ENCODE measurements at regions not wholly inside any gene's neighbourhood (a gene's known extent, or its start where the extent isn't known, plus 50 kb on each side); places are given as distances from the start of the nearest gene placed in this dataset.
"Not testable (repeated sequence)": the region's sequence is repeated elsewhere in the genome, so short reads cannot be mapped to it uniquely, and the experiment has no call there.

DNA sequence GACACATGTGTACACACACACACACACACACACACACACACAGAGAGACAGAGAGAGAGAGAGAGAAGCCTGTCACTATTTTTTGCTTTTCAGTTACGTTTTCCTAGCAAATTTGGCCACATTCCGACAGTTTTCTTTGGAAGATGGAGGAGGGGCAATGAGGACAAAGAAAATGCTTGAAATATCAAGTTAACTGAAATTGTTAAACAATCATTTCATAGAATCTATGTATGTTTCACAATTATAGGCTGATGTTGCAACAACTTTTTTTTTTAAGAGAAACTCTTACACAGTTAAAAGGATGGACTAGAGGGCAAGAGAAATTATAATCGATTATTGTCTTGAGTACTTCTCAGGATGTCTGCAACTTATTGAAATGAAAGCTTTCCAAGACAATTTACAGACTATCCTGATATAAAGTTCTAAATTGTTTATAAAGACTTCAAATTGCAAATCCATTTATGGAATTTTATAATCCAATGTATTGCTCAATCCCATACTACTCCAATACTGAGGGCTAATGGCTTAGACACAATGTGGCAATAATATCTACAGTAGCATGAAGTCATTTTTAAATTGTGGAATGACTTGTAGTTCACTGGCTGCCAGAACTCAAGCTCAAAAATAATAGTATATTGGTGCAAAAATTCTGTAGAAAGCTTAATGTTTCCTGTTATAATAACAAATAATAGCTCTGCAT lies 647.0 kb upstream of the PCDH7 start:
- Mint-ChIP-seq H3K27me3 (no peaks in the 10 kb centered on the region), H3K36me3 (no peaks in the 10 kb centered on the region), H3K4me1 (no peaks in the 10 kb centered on the region), H3K4me3 (no peak overlapping the region), H3K9me3 (peaks cover 11 to 14% of the 10 kb centered on the region in 2 donors), H3K27ac (no peak overlapping the region)
- DNase-seq: no peak
- no peak for ATAC-seq (replicated peaks)

DNA sequence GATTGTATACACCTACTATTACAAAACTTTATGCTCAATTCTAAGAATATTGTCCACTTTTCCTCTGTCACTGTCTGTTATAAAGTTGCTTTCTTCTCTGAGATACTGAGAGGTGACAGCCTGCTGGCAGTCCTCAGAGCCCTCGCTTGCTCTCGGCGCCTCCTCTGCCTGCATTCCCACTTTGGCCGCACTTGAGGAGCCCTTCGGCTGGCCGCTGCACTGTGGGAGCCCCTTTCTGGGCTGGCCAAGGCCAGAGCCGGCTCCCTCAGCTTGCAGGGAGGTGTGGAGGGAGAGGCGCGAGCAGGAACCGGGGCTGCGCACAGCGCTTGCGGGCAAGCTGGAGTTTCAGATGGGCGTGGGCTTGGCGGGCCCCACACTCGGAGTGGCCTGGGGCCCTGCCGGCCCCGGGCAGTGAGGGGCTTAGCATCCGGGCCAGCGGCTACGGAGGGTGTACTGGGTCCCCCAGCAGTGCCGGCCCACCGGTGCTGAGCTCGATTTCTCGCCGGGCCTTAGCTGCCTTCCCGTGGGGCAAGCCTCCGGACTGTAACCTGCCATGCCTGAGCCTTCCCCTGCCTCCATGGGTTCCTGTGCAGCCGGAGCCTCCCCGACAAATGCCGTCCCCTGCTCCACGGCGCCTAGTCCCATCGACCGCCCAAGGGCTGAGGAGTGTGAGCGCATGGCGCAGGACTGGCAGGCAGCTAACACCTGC lies 627.6 kb upstream of the PCDH7 start:
- H3K9me3 Mint-ChIP-seq: peaks cover 3 to 12% of the 10 kb centered on the region in 2 donors
- not testable (repeated sequence) for H3K4me1 Mint-ChIP-seq; H3K27ac Mint-ChIP-seq; ATAC-seq (replicated peaks); H3K36me3 Mint-ChIP-seq; DNase-seq; H3K4me3 Mint-ChIP-seq; H3K27me3 Mint-ChIP-seq

DNA sequence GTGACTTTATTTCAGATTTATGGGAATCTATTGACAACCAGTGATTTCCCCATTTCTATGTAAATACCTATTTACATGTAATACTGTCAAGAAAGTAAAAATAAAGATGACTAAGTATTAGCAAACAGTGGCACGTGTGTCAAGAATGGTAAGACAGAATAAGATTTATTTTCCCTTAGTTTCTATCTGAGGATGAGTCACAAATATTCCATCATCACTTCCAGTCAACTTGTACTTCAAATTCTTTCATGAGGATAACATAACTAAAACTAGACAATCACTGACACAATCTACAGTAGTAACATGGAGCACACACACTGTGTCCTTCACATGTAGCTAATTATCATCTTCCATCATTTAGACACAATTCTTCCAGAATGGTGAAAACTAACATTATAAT lies 625.3 kb upstream of the PCDH7 start:
- no peak overlapping the region for H3K4me3 Mint-ChIP-seq
- peaks cover 6 to 13% of the 10 kb centered on the region in 2 donors for H3K9me3 Mint-ChIP-seq
- no peaks in the 10 kb centered on the region for H3K27me3 Mint-ChIP-seq
- no peaks in the 10 kb centered on the region for H3K4me1 Mint-ChIP-seq
- no peak for DNase-seq
- no peak for ATAC-seq (replicated peaks)
- no peaks in the 10 kb centered on the region for H3K36me3 Mint-ChIP-seq
- H3K27ac Mint-ChIP-seq: no peak overlapping the region

DNA sequence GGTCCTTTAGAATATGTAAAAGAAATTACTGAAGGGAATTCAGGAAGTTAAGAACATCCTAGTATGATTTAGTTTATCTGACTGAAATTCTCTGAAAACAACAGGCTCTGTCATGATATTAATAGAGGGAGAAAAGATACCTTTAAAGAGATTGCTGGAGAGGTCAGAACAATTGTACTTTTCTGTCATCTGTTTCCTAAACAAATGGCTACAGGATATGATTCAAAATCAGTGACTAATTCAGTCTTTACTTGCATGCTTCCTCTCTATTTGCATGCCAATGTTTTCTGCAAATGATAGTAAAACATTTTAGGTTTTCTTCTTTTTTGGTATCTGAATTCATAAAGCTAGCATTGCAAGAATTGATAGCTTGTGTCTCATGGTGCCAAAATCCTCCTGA lies 616.7 kb upstream of the PCDH7 start:
- no peak for DNase-seq
- Mint-ChIP-seq H3K27ac (no peak overlapping the region), H3K36me3 (no peaks in the 10 kb centered on the region), H3K27me3 (no peaks in the 10 kb centered on the region), H3K4me1 (no peaks in the 10 kb centered on the region), H3K9me3 (peaks cover 4% of the 10 kb centered on the region in 2 donors), H3K4me3 (no peak overlapping the region)
- no peak for ATAC-seq (replicated peaks)

DNA sequence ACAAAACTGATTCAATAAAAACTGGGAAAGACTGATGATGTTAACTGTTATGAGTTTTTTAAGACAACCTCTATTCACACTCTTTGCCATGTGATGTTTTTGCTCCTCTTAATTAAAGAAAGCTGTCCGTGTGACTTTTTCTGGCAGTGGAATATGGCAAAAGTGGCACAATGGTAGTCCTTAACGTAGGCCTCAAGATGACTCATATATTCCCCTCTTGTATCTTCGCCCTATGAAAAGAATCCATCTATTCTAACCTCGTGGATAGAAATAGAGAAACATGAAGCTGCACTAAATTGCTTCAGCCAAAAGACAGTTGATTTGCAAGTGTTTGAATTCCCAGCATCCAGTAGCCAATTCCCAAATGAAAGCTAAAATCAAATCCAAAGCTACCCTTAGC lies 603.8 kb upstream of the PCDH7 start:
- no peaks in the 10 kb centered on the region for H3K4me1 Mint-ChIP-seq
- DNase-seq: no peak
- no peak for ATAC-seq (replicated peaks)
- no peaks in the 10 kb centered on the region for H3K27me3 Mint-ChIP-seq
- H3K4me3 Mint-ChIP-seq: no peak overlapping the region
- H3K27ac Mint-ChIP-seq: no peak overlapping the region
- peaks cover 4 to 7% of the 10 kb centered on the region in 2 donors for H3K9me3 Mint-ChIP-seq
- no peaks in the 10 kb centered on the region for H3K36me3 Mint-ChIP-seq

DNA sequence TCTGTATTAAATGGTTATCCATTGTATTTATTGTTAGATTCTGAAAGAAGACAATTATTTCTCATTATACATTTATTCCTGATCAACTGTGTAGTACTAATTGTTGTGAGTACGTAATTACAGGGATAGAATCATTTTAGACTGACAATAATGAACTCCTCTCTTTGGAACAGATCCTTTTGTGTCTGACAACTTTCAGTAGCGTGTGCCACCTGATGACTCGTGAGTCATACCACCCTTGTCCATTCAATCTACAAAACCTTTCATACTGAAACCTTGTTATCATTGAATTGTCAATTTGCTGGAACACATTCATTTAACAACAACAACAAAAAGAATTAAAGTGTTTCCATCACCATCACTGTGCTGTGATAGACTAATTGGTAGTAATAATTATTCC lies 602.7 kb upstream of the PCDH7 start:
- no peaks in the 10 kb centered on the region for H3K36me3 Mint-ChIP-seq
- DNase-seq (no peak), ATAC-seq (replicated peaks) (no peak)
- no peaks in the 10 kb centered on the region for H3K4me1 Mint-ChIP-seq
- H3K9me3 Mint-ChIP-seq: peaks cover 3 to 4% of the 10 kb centered on the region in 2 donors
- H3K27me3 Mint-ChIP-seq: no peaks in the 10 kb centered on the region
- no peak overlapping the region for H3K27ac Mint-ChIP-seq
- H3K4me3 Mint-ChIP-seq: no peak overlapping the region

DNA sequence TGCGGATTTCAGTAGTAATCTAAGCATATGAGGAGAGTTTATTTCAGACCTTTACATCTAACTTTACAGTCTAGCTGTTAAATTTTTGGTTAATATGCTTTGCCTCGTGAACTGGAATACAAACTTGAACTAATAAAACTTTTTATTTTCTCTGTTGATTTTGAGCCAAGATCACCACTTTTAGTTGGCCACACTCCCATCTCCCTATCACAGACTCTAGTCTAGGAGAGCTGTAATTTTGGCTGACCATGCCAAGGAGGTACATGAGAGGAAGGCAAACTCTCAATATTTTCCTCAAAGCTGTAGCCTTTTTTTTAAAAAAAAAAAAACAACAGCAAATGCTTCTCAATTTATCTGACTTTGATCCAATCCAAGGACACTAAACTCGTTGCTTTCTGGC lies 597.5 kb upstream of the PCDH7 start:
- Mint-ChIP-seq H3K36me3 (no peaks in the 10 kb centered on the region), H3K9me3 (peaks cover 0 to 2% of the 10 kb centered on the region in 2 donors), H3K4me3 (no peak overlapping the region), H3K4me1 (no peaks in the 10 kb centered on the region), H3K27ac (no peak overlapping the region), H3K27me3 (no peaks in the 10 kb centered on the region)
- no peak for DNase-seq
- ATAC-seq (replicated peaks): no peak

DNA sequence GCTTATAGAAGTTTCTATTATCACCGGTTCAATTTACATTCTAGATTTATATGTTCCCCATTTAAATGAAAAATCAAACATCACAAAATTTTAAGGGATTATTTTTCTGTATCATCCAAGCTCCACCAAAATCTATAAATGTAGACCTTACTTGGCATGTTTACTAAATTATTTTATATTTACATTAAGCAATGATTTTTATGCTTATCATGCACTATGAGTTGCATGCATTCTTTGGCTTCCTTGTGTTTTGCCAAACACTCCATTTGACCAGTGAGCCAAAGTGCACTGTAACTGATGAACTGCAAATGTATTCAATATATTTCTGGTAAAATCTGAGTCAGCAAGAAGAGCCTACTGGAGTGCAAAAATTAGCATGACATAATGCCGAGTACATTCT lies 595.5 kb upstream of the PCDH7 start:
- ATAC-seq (replicated peaks); H3K27ac Mint-ChIP-seq; DNase-seq; H3K4me1 Mint-ChIP-seq; H3K4me3 Mint-ChIP-seq; H3K9me3 Mint-ChIP-seq; H3K27me3 Mint-ChIP-seq; H3K36me3 Mint-ChIP-seq: not testable (repeated sequence)

DNA sequence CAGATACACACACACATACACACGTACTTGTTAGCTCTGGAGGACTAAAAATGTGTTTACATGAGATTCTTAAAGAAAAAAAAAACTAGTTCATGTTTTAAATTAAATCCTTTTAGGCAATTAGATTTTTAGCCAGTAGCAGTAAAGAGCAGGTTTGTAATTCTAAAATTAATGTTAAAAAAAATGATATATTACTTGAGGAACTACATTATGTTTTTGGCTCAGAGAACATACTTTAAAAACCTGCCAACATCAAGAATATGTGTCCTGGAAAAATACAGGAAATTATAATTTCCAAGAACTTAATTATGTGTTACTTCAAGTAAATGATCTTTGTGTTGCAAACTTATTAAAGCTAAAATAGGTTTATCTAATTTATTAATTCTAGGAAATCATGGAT lies 594.3 kb upstream of the PCDH7 start:
- Mint-ChIP-seq H3K27ac (no peak overlapping the region), H3K9me3 (no peaks in the 10 kb centered on the region), H3K27me3 (no peaks in the 10 kb centered on the region), H3K4me3 (no peak overlapping the region), H3K4me1 (no peaks in the 10 kb centered on the region), H3K36me3 (no peaks in the 10 kb centered on the region)
- no peak for ATAC-seq (replicated peaks)
- no peak for DNase-seq

DNA sequence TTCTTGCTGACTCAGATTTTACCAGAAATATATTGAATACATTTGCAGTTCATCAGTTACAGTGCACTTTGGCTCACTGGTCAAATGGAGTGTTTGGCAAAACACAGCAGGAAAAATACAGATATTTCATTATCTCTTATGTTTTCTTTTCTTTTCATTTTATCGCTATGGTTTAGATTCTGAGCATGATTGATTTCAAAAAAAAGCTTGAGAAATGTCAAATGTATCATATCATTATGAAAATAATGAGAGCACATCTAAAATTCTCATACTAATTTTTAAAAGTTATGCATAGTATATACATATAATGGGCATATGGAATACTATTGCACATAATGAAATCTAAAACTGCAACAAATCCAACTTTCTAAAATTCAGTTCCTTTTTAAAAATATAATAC lies 593.8 kb upstream of the PCDH7 start:
- Mint-ChIP-seq H3K27me3 (no peaks in the 10 kb centered on the region), H3K4me3 (no peak overlapping the region), H3K4me1 (no peaks in the 10 kb centered on the region), H3K9me3 (no peaks in the 10 kb centered on the region), H3K36me3 (no peaks in the 10 kb centered on the region), H3K27ac (no peak overlapping the region)
- DNase-seq (no peak), ATAC-seq (replicated peaks) (no peak)

DNA sequence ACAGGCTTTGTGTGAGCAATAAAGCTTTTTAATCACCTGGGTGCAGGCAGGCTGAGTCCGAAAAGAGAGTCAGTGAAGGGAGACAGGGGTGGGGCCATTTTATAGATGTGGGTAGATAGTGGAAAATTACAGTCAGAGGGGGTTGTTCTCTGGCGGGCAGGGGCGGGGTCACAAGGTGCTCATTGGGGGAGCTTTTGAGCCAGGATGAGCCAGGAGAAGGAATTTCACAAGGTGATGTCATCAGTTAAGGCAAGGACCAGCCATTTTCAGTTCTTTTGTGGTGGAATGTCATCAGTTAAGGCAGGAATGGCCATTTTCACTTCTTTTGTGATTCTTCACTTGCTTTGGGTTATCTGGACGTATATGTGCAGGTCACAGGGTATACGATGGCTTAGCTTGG lies 571.3 kb upstream of the PCDH7 start:
- not testable (repeated sequence) for ATAC-seq (replicated peaks); DNase-seq; H3K27ac Mint-ChIP-seq; H3K4me3 Mint-ChIP-seq; H3K27me3 Mint-ChIP-seq; H3K4me1 Mint-ChIP-seq; H3K36me3 Mint-ChIP-seq
- peaks cover 10 to 19% of the 10 kb centered on the region in 2 donors for H3K9me3 Mint-ChIP-seq

DNA sequence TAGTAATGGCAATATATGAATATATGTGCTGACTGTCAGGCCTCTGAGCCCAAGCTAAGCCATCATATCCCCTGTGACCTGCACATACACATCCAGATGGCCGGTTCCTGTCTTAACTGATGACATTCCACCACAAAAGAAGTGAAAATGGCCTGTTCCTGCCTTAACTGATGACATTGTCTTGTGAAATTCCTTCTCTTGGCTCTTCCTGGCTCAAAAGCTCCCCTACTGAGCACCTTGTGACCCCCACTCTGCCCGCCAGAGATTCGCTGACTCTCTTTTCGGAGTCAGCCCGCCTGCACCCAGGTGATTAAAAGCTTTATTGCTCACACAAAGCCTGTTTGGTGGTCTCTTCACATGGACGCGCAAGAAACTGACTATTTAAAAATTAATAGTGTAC lies 570.6 kb upstream of the PCDH7 start:
- not testable (repeated sequence) for H3K4me3 Mint-ChIP-seq; H3K27ac Mint-ChIP-seq; H3K36me3 Mint-ChIP-seq; H3K27me3 Mint-ChIP-seq; DNase-seq; ATAC-seq (replicated peaks); H3K4me1 Mint-ChIP-seq
- peaks cover 12 to 16% of the 10 kb centered on the region in 2 donors for H3K9me3 Mint-ChIP-seq

DNA sequence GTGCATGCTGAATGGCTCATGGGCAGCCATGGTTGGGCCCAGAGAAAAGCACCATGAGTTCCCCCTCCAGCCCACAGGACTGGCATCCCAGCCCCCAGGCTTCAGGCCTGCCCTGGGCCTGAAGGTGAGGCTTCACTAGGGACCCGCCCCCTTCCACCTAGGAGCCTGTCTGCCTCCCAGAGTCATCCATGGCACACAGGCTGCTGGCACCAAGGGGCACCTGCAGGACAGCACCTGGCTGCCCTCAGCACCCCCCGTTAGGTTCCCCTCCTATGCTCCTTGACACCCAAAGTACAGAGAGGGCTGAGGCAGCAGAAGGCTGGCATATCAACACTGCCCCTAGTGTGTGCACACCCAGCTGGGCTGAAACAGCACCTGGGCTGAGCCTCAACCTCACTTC lies 566.7 kb upstream of the PCDH7 start:
- Mint-ChIP-seq H3K4me1 (no peaks in the 10 kb centered on the region), H3K36me3 (no peaks in the 10 kb centered on the region), H3K27me3 (no peaks in the 10 kb centered on the region), H3K4me3 (no peak overlapping the region), H3K27ac (no peak overlapping the region), H3K9me3 (peaks cover 12 to 15% of the 10 kb centered on the region in 2 donors)
- ATAC-seq (replicated peaks) (peak in 1 of 2 donors; percentile 21), DNase-seq (no peak)

DNA sequence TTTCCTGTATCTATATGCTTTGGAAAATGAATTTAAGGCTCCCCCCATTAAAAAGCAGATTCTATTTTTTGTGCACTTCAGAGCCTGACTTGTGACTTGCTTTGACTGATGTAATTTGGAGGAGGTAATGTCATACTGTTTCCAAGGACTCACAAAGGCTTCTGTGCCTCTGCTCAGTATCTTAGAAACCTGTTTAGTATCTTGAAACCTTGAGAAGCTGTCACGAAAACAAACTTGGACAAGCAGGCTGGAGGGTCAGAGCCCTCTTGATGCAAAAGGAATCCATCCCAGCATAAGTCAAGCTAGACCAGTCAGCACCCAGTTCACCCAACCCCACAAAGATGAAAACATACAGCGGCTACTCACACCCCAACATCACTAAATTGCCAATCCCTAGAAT lies 560.0 kb upstream of the PCDH7 start:
- DNase-seq (no peak), ATAC-seq (replicated peaks) (no peak)
- Mint-ChIP-seq H3K27ac (no peak overlapping the region), H3K27me3 (no peaks in the 10 kb centered on the region), H3K4me1 (no peaks in the 10 kb centered on the region), H3K4me3 (no peak overlapping the region), H3K9me3 (peaks cover 0 to 7% of the 10 kb centered on the region in 2 donors), H3K36me3 (no peaks in the 10 kb centered on the region)

DNA sequence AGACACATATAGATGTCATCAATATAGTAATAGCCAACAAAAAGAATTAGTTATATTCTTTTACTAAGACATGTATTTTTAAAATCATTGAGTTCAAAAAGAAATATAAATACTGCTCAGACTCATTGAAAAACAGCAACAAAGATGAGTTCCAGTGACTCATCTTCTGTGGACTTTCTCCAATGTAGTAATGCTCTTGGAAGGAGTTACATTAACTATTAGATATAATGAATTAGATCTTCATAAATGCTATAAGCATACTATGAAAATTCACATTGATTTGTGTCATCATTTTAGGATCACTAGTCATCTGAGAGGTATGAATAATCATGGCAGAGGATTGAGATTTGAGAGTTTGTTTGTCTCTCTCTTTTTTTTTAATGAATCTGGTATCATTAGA lies 547.8 kb upstream of the PCDH7 start:
- Mint-ChIP-seq H3K4me3 (no peak overlapping the region), H3K4me1 (no peaks in the 10 kb centered on the region), H3K36me3 (no peaks in the 10 kb centered on the region), H3K27ac (no peak overlapping the region), H3K9me3 (peaks cover under 1 to 2% of the 10 kb centered on the region in 2 donors), H3K27me3 (no peaks in the 10 kb centered on the region)
- no peak for DNase-seq
- no peak for ATAC-seq (replicated peaks)

Measured in stimulated activated naive B cell treated with anti-CD40 and anti-IgM and Interleukin-4, amounts not matched to agents 10 μg/mL and 1 μg/mL and 100 μg/mL, for 72 hours (primary cell).